Stimulated activated CD4-positive, alpha-beta T cell treated with anti-CD3 and anti-CD28 coated beads, Interleukin-12 subunit alpha, Interleukin-12 subunit beta, amount 100 ng/mL, for 24 hours (primary cell): ENCODE measurements at regions not wholly inside any gene's neighbourhood (a gene's known extent, or its start where the extent isn't known, plus 50 kb on each side); places are given as distances from the start of the nearest gene placed in this dataset.
"Not testable (repeated sequence)": the region's sequence is repeated elsewhere in the genome, so short reads cannot be mapped to it uniquely, and the experiment has no call there.

Source experiments
- DNase-seq, 2 experiments: peaks; one replicate each; pipeline ENCODE4 v3.0.0-alpha.2; 2020; ENCODE audit warnings: low read depth in 2 of 2

GRCh38 chr6:119818876-119819275, 469.3 kb upstream of the MAN1A1 start:
- DNase-seq, result no peak

- DNase-seq, result no peak
Measured at GRCh38 chr6:119814609-119815400, 465.2 kb upstream of the MAN1A1 start.

- DNase-seq, result no peak
Measured at GRCh38 chr6:119802464-119802863, 452.9 kb upstream of the MAN1A1 start.

GRCh38 chr6:119801056-119801455, 451.5 kb upstream of the MAN1A1 start:
- DNase-seq, result no peak

- DNase-seq, result no peak
Measured at GRCh38 chr6:119800526-119800925, 451.0 kb upstream of the MAN1A1 start.

- no peak for DNase-seq
Measured at GRCh38 chr6:119799596-119800509, 450.3 kb upstream of the MAN1A1 start.

- no peak for DNase-seq
Measured at GRCh38 chr6:119791736-119792135, 442.2 kb upstream of the MAN1A1 start.

- no peak for DNase-seq
Measured at GRCh38 chr6:119781365-119781764, 431.8 kb upstream of the MAN1A1 start.

GRCh38 chr6:119768201-119768600, 418.6 kb upstream of the MAN1A1 start:
- no peak for DNase-seq

- no peak for DNase-seq
Measured at GRCh38 chr6:119764927-119765681, 415.5 kb upstream of the MAN1A1 start.

- DNase-seq, result no peak
Measured at GRCh38 chr6:119760046-119760445, 410.5 kb upstream of the MAN1A1 start.

- no peak for DNase-seq
Measured at GRCh38 chr6:119758385-119758784, 408.8 kb upstream of the MAN1A1 start.

- no peak for DNase-seq
Measured at GRCh38 chr6:119757467-119757866, 407.9 kb upstream of the MAN1A1 start.

- no peak for DNase-seq
Measured at GRCh38 chr6:119749335-119749734, 399.8 kb upstream of the MAN1A1 start.

- not testable (repeated sequence) for DNase-seq
Measured at GRCh38 chr6:119748535-119748934, 399.0 kb upstream of the MAN1A1 start.

- DNase-seq, result peak; percentile 7 to 51
Measured at GRCh38 chr6:119742188-119742803, 392.7 kb upstream of the MAN1A1 start.

- no peak for DNase-seq
Measured at GRCh38 chr6:119739769-119740168, 390.2 kb upstream of the MAN1A1 start.

GRCh38 chr6:119738425-119738824, 388.9 kb upstream of the MAN1A1 start:
- no peak for DNase-seq

GRCh38 chr6:119736296-119737021, 386.9 kb upstream of the MAN1A1 start:
- no peak for DNase-seq

GRCh38 chr6:119735530-119735929, 386.0 kb upstream of the MAN1A1 start:
- DNase-seq, result no peak

GRCh38 chr6:119734227-119734626, 384.7 kb upstream of the MAN1A1 start:
- no peak for DNase-seq
